HG03039 (cell line): ENCODE measurements at regions not wholly inside any gene's neighbourhood (a gene's known extent, or its start where the extent isn't known, plus 50 kb on each side); places are given as distances from the start of the nearest gene placed in this dataset.

Experiments used
- ATAC-seq: cut with Tn5 transposase; IDR thresholded peaks from one replicate; pipeline ENCODE4 v1.9.1; 2021; ENCODE audit warnings: mild to moderate bottlenecking, moderate library complexity; ENCODE audit not compliant: unreplicated experiment

DNA sequence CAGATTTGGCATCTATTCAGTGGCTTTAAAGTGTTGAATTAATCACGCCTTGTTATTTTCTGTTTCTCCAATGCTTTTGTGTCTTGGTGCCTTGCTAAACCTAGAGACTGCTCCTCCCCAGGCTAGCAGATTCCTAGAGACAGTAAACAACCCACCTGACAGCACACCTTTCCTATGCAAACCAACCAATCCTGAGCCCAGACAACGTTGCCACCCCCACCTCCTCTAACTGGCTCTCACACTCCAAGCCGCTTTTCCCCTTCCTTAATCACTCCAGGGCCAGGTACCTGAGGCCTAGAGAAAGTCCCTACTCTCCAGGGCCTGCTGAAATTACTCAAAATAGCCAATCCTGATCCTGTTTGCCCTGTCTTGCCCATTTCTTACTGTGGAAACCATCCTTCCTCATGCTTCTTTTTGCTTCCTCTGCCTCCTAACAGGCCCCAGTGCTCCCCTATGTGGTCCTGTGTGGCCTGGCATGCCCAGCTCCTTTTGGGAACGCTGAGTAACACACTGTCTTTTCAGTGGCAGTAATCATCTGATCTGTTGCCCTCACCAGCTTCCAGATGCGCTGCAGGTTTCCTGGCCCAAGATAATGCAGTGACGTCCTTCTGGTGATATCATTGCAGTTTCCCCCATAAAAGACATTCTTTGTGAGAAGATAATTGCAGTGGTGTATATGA lies 53.4 kb downstream of the GAS1 start:
- no peak for ATAC-seq

GRCh38 chr9:86892576-86892975 lies 54.7 kb downstream of the GAS1 start:
- no peak for ATAC-seq

- no peak for ATAC-seq
Observed at GRCh38 chr9:86891886-86892437, 55.3 kb downstream of the GAS1 start.

DNA sequence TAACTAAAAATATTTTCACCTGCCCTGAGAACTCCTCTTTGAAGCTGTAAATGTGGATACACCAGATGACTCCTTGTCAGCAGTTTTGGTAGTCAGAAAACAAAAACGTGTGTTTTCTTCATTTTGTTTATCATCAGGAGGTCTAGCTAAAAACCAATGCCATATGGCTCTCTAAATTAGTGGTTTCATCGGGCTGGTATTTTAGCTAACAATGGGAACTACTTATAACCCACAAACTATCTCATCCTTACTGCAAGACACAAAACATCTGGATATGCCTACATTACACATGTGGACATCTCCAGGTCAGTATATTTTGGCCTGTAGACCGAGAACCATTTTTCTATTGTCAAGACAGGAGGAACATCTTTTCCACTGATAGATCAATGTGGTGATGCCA lies 56.2 kb downstream of the GAS1 start:
- ATAC-seq = no peak

DNA sequence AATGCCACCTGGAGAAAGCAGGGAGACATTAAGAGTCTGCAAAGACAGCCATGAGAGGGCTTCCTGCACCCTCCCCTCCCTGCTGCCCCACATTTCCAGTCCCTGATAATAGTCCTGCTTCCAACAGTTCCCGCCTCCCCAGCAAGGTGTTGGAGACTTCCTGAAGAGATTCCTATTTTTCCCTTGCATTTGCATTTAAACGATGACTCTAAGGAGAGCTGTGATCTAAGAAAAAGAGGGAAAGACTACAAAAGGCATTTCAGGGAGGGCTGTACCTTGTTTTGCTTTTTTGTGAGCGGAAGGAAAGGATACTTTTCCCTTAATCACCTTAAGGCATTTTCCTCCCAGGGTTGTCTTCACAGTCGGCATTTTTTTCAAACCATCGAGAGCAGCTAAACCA lies 62.1 kb downstream of the GAS1 start:
- no peak for ATAC-seq

- no peak for ATAC-seq
Observed at GRCh38 chr9:86876621-86877196, 70.6 kb downstream of the GAS1 start.

DNA sequence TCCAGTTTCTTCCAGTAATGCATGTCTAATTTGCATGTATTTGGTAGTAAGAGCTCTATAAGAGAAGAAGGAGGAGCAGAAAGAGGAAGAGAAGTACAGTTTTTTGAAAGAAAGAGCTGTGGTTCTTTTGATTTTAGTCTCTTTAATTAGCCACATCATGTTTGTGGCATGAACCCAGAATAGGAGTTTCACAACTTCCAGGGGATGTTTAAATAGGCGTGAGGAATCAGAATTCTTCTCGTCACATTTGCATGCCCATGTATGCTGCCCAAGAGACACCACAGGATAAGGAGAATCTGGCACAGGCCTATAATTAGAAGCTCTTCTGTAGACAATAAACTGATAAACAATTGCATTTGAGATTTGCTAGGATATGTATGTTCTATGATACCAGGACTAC lies 78.7 kb downstream of the GAS1 start:
- no peak for ATAC-seq

DNA sequence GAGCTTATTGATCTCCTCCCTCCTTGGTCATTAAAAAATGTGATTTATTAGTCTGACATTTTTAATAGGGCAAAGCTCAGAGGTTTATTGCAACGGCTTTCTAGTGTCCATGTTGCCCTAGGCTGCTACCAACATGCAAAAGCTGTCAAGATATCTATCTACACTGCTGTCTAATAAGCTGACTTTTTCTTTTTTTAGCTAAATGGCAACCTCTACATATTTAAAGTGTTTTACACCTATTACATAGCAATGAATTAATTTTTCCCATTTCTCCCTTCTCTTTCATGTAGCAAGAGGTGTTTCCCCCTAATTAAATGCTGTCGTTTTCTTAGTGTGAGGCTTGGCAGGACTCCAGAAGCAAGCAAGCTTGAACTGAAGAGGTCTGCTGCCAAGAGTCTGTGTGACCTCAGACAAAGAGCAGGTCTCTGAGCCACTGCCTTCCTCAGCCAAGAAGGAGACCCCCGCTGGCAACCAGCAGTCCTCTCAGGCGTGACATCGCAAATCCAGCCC lies 79.4 kb downstream of the GAS1 start:
- ATAC-seq = no peak

DNA sequence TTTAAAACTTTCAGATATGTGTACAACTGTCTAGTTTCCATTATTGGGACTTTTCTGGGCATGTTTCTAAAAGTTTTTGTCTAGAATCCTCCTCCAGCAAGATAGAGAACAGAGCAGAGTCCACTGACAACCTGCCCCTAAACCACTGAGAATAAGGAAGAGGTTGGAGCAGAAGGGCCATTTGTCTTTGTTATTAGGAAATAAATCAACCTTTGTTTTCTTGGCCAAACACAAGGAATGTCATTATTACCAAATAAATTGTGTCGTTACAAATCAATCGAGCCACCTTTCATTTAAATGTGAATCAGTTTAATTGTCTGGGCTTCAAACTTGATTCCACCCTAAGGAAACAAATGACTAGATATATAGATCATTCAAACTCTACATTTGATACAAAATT lies 81.4 kb downstream of the GAS1 start:
- no peak for ATAC-seq

DNA sequence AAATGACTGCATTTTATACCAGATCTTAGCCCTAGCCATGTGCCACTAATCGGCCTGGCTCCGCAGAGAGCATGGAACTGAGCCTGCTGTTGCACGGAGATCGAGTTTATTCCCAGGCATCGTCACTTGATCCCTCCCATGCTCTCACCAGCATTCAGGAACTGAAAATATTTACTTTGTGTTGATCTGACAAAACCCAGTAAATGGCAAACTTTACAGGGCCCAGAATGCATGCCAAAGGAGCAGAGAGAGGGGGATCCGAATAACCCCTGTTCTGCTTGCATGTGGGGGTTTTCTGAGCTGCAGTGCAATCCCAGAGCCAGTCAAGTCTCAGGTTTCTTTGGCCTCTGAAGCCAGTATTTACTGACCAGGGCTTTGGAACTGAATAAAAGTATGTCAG lies 87.3 kb downstream of the GAS1 start:
- no peak for ATAC-seq

DNA sequence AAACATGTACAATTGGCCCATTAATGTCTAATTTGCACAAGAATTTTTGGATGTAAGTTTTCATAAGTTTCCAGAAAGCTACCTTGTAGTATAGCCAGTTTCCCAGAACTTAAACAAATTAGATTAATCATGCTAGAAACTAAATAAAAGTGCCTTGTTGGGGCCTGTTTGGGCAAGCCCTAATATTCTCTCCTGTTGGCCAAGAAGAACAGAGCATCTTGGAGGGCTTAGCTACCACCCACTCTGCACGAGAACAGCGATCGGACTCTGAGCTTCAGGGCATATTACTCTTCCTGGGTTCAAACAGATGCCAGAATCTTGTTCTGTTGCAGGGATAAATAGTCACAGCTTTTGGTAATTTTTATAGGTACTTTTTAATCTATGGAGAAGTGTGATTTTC lies 88.2 kb downstream of the GAS1 start:
- no peak for ATAC-seq

DNA sequence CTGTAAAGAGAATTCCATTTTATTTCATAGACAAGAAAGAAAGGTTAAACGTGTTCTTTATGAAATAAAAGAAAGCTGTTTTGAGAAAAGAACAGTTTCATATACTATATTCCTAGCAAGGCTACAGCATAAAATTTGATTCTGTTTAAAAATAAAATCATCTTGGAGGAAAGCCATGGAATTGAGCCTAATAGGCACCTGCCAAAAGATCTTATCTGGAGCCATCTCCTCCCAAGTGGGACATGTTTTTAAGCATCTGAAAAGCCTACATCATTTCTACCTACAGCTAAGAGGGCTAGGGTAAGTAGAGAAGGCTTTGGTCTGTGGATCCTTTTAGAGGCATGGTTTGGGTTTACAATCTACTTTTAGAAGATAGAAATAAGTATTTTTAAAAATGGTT lies 89.3 kb downstream of the GAS1 start:
- no peak for ATAC-seq

- no peak for ATAC-seq
Observed at GRCh38 chr9:86856259-86856658, 91.0 kb downstream of the GAS1 start.

DNA sequence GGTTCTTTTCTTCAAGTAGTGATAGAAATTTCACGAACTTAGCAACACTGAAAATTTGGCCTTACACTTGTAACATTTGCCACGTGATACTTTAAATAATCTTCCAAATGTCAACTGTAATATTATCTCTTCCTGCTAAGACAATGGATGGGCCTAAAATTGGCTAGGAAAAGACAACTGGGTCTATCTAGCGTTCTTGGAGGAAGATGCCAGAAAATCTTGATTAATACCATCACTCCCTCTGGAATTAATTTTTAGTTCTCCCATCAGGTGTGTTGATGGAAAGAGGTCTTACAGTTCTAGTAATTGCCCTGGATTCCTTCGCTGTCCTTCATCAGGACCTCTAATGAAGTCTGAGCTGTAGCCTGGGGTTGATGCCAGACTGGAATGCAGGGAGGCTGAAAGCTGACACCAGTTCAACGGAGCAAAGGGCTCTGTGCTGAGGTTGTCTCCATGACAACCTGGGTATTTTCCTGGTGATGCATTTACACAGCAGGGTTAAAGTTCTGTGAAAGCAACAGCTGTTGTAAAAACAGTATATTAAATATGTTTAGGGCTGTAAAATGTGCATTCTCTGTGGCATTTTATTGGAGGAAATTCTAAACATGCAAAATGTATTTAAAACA lies 92.3 kb downstream of the GAS1 start:
- ATAC-seq = no peak

DNA sequence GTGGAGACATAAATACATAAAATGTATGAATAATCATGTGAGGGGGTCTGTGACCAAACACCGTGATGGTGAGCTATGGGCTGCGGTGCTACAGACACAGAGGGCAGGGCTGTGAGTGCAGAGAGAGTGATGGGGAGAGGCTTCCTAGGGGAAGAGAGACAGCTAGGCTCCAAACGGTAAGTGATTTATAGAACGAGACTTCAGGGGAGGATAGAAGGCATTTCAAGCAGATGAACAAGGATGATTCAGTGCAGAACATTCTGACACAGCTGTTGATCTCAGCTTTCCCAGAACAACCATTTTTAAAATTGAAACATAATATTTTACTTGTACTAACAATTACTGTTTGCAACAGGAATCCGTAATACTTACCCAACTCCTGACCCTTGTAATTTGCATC lies 100.7 kb downstream of the GAS1 start:
- ATAC-seq = no peak

DNA sequence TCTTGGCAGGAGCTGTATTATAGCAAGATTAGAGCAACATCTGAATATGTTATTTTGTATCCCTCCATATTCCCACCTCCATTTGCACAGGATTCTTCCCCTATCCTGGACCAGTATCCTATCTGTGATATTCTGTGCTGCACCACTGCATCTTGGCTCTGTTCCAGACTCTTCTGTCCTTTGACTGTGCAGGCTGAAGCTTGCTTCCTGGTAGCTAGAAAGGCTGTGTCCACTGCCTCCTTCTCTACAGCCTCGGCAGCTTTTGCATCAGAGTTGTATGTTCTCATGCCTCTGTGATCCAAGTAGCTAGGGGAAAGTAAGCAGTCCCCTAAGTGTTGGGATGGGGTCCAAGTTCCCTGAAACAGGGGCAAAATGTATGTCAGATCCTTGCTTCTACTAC lies 104.1 kb downstream of the GAS1 start:
- ATAC-seq = no peak

- ATAC-seq = no peak
Observed at GRCh38 chr9:86842573-86842972, 104.7 kb downstream of the GAS1 start.

GRCh38 chr9:86839522-86839921 lies 107.8 kb downstream of the GAS1 start:
- ATAC-seq = no peak

DNA sequence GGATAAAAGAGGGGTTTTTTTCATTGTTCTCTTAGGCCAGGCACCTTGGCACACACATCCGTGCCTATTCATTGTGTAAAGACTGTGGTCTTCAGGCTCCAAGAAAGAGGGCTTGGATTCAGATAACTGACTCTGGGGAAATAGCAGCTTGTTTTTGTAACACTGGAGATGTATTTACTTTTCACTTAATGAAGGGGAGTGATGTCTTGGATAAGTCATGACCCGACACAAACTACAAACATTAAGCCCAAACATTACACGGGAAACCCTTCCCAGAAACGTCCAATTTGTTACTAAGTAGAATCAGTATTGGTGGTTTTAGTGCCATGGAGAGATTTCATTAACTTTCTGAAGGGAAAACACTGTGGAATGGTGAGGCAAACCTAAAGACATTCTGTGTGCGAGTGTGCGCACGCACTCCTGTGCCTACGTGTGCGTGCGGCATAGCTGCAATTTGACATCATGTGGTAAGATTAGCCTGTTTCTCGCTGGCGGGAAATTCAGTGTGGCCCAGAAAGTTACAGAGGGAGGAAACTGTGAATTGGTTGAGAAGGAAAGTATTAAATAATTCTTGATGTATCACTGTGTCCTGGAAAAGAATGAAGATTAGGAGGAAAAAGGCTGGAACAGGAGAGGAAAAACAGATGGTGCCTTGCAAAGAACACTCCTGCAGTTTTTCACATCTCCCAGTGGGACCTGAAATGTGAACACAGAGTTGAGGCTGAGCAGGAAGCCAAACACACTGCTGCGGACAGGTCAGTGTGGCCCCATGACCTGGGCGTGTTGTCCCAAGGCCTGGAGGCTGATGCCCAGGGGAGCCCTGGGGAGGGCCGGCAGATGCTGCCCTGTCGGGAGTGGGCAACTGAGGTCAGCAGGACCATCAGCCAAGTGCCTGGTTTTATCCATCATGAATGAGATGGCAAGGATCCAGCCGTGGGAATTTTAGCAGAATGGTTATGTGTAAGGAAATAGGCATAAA lies 108.5 kb downstream of the GAS1 start:
- ATAC-seq = no peak

- no peak for ATAC-seq
Observed at GRCh38 chr9:86837345-86837744, 110.0 kb downstream of the GAS1 start.

- ATAC-seq = peak; percentile 65
Observed at GRCh38 chr9:86836797-86837196, 110.5 kb downstream of the GAS1 start.
